ENCODE measurements at regions not wholly inside any gene's neighbourhood (a gene's known extent, or its start where the extent isn't known, plus 50 kb on each side); places are given as distances from the start of the nearest gene placed in this dataset.

DNA sequence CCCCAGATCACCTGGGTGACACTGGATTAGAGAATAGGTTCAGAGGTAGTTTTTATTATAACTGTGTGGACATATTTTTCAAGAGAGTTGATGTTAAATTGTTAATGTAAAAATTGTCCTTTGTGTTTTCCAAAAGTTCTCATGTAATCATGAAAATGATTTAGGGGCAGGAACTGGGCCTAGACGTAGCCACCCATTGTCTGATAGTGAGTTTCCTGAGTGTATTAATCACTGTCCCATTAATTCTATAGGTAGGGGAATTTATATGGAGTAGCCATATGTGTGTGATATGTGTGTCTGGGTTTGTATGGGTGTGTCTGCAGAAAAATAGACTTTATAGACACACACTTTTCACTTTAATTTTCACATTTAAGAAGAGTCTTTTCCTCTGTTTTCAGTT is 144.6 kb upstream of the RAI14 start:
- DNase-seq: no peak

DNA sequence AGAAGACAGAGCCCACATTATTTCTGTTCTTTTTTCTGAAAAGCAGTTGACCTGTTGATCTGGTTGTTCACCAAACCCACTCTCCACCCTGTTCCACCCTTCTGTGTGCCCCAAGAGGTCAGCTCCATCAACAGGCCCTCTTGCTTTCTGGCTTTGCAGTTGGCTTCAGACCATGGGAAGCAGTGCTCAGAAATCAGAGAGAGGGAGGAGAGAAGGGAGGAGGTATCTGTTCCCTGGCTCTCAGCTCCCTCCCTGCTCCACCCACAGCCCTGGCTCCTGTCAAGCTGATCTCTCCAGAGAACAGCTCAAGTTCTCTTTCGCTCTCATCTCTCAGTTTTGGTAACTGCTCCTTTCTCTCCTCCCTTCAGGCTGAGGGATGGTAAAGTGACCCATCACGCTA is 144.2 kb upstream of the RAI14 start:
- DNase-seq: no peak

DNA sequence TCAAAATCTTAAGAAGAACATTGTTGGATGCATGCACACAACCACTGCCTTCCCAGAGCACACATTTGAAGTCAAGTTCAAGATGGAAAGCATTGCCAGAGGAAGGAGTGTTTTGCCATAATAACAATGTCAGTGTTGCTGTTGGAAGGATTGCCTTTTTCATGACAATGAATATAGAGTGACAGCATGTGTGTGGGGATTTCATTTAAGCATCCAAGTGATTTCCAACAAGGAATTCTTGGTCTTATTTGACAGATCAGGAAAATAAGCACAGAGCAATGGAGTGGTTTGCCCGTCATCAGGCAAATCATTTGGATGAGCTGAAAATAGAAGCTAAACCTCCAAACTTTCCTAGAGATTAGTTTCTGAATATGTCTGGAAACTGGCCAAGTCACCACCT is 140.0 kb upstream of the RAI14 start:
- no peak for DNase-seq

DNA sequence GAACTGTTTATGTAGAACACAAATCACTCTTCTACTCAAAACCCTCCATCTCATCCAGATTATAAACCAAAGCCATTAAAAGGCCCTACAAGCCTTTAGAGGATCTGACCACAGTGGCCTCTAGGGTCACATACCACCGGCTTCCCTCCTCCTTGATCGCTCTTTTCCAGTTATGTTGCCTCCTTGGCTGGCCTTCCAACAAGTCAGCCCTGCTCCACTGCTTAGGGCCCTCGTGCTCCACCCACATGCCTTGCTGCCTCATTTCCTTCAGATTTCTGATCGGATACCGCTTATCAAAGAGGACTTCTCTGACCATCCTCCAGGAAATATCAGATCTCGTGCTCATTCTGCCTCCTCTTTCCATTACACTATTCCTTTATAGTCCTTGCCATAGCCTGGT is 139.4 kb upstream of the RAI14 start:
- DNase-seq: no peak

DNA sequence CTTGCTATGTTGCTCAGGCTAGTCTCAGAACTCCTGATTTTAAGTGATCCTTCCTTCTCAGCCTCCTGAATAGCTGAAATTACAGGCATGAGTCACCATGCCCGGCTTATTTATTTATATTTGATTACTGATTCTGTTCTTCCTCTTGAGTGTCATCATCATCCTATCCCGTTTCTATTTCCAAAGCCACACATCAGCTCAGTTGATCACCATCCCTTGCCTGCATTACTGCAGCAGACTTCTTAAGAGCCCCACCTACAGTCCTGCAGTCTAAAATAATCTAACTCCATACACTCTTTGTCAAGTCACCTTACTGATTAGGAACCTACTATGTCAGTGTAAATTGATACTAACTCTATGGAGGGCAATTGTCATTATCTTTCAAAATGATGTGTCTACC is 138.9 kb upstream of the RAI14 start:
- no peak for DNase-seq

DNA sequence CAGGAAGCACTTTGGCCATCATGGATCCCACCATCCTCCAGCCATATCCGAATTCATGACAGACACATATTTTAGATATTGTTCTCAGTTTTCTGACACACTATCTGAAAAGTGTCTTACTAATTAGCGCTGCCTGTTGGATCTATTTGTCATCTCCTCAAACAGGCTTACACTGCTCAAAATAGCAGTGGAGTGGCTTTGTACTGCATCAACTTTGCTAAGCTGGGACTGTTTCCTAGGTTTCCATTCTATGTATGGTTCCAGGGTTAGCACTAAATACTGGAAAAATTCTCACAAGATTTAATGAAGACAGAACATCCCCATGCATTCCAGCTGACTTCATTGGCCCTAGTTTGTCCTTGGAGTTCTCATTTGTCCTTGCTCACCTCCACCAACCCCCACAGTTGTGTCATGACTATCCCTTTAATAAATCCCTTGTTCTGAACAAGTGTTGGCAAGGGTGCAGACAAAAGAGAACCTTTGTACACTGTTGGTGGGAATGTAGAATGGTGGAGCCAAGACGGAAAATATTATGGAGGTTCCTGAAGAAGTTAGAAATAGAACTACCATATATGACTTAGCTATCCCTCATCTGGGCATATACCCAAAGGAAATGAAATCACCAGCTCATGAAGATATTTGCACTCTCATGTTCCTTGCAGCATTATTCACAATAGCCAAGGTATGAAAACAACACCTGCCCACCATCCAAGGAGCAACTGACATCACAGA is 136.5 kb upstream of the RAI14 start:
- no peak for DNase-seq

DNA sequence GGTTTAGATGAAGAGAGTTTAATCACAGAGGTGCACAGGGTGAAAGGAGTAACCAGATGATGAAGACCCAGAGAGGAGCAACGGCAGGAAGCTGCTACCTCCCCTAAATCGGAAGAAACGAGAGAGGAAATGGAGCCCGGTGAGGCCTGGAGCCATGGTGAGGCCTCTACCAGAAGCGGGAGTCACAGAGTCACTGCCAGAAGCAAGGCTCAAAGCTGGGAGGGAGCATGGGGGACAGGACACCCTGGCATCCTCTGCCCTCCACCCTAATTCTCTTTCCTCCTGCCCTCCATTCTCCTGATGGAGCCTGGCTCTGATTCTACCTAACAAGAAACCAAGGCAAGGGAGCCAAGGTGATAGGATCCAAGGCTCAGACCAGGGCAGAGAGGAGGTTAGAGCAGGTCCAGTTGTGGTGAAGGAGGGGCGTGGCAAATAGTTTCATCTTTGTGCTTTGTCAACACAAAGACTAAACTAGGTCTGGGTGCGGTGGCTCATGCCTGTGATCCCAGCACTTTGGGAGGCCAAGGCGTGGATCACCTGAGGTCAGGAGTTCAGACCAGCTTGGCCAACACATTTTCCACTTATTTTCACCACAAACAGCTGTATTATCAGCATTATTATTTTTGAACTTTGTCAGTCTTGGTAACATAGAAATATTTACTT is 134.4 kb upstream of the RAI14 start:
- DNase-seq: no peak

DNA sequence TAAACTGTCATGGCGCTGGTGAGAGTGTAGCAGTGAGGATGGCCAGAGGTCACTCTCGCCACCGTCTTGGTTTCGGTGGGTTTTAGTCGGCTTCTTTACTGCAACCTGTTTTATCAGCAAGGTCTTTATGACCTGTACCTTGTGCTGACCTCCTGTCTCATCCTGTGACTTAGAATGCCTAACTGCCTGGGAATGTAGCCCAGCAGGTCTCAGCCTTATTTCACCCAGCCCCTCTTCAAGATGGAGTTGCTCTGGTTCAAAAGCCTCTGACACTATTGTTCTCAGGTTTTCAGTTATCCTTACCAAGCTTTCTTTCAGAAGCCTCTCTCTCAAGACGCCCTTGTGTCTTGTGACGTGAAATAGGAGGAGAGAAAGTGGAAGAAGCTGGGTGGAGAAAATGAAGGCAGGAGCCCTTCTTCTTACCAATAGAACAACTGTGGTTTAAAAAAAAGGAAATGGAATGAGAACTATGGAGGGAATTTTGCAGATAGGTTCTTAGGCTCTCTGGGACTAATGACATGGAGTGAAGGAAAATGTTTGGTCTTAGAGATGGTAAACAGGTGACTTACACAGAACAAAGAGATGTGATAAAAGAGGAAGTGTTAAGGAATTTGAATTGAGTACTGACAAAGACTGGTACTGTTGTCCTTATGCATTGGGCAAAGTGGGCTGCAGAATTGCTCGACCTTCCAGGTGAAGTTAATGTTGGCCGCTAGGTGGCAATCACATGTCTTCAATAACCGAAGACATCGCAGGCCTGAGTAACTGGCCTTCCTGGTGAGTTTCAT is 133.3 kb upstream of the RAI14 start:
- DNase-seq: peak; percentile 37

DNA sequence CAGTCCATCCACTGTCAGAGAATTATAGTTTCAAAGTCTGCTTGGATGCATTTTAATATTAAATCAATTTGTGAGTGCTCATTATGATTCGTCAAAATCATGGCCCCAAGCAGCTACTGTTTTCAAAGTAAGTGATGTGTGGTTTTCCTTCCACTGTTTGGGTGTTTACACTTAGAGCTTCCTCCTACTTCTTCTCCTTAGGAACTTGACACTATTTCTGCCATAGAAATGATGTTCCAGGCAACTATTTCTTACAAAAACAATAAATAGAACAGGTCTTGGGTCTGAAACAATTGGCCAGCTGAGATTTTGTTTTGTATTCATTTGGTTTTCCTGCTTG is 132.8 kb upstream of the RAI14 start:
- DNase-seq: no peak

DNA sequence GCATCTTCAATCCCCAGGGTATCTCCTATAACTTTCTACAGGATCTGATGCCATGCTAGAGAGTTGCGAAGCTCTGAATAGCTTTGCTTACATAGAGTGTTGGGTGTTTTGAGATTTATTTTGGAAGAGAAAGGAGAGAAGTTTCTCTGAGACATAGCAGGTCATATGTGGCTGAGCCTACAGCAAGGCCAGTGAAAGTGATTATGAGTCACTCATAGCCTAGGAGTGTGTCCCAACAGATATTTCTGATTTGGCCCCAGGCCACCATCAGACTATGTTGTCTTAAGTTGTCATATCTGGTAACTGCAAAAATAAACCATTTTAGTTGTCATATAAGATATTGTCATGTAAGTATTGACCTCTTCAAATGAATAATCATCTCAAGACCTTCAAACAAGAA is 132.0 kb upstream of the RAI14 start:
- DNase-seq: no peak

DNA sequence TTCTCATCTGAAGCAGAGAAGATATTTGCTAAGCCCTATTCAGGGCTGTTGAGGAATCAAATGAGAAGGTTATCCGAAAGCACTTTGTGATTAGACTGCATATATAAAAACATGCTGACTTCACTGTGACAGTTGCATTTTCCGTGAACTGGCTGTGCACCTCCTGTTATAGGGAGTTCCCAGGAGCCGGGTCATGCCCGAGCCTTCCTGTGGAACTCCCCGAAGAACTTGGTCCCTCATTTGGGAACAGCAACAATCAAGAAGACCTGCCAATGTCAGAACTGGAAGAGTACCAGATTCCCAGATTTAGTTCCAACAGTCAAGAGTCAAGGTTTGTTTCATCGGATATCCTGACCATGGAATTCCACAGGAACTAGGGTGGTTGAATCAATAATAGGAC is 130.4 kb upstream of the RAI14 start:
- no peak for DNase-seq

DNA sequence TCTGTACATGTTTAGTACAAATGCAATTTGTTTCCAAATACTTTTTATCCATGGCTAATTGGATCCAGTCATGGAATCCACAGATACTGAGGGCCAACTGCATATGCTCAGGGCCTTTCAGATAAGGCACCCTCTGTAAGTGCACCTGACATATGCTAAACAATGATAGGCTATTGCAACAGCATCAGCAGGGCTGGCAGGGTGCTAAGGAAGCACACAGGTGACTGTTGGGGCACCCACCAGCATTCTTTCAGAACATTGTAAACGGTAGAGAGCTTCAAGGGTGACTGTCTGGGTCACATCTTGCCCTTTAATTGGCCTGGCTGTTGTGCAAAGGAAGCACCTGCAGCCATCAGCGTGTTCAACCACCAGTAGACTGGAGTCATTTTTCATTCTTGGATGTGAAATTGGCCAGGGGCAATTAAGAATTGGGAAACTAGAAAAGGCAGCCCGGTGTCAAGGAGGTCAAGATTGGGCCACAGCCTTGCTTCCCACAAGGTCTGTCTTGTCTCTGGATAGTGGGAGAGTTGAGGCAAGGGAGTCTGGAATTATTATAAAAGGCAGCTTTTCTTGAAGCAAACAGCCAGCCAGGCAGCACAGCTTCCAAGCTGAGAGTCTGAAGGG is 129.3 kb upstream of the RAI14 start:
- DNase-seq: no peak

DNA sequence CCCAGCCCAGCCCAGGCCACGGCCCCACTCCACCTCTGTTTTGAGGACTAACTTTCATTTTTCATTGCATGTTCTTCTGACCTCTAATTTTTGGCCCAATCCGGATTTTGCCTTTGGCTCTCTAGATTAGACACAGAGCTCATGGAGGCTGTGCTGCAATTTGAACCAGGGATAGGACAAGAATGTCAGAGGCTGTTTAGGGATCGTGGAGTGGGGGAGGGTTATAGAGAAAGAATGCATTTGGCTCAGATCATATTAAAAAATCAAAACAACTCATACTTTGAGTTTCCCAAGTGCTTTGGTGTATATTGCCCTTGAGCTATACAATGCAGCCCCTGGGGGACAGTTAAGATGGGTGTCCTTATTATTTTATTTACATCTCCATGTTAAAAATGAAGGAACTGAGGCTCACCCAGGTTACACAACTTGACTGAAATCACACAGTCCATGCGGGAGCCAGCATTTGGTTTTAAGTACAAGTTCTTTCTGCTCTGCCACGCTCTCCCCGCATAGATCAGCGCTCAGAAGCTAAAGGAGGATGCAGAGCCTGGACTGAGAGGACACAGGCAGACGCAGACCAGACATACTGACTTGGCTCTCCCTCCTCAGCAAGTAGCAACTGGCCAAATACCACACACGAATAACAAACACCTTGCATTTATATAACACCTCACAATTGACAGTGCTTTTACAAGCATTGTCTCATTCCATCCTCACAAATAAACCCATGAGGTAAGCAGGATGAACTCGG is 126.4 kb upstream of the RAI14 start:
- DNase-seq: no peak

DNA sequence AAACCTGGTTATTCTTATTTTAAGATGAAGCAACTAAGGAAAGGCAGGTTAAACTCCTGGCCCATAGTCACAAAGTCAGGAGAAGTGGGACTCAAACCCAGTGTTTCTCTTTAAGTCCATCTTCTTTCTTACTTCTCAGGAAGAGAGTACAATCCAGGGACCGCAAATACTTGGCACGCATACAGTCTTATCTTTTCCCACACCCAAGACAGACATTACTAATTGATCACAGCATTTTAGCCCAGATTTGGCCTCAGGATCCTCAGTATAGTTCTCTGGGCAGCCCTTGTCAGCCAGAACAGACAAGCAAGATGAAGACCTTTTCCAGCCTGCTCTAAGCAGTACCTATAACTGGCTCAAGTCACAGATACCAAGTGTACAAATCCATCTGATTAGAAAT is 125.5 kb upstream of the RAI14 start:
- DNase-seq: no peak

DNA sequence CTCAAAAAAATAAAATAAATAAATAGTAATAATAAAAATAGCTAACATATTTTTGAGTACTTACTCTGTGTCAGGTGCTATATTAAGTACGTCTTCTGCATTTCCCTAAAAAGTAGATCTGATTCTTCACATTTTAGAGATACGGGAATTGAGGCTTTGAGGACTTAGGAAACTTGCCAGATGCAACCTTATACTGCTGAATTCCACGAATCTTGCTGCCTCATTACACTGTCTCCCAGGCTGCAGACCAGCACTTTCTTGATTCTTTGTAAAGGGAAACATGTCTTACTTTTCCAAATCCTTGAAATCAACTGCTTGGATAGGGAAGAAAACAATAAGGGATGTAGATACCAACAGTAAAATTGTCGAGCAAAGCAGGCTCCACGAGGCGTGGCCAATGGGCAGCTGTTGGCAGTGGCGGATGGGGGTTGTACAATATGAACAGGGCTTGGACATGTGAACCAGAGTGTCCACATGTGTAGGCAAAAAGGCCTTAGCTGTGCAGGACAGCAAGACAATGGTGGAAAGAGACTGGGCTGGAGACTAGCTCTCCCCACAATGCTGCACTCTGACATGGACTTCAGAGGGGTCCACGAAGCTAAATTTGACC is 124.3 kb upstream of the RAI14 start:
- DNase-seq: no peak

DNA sequence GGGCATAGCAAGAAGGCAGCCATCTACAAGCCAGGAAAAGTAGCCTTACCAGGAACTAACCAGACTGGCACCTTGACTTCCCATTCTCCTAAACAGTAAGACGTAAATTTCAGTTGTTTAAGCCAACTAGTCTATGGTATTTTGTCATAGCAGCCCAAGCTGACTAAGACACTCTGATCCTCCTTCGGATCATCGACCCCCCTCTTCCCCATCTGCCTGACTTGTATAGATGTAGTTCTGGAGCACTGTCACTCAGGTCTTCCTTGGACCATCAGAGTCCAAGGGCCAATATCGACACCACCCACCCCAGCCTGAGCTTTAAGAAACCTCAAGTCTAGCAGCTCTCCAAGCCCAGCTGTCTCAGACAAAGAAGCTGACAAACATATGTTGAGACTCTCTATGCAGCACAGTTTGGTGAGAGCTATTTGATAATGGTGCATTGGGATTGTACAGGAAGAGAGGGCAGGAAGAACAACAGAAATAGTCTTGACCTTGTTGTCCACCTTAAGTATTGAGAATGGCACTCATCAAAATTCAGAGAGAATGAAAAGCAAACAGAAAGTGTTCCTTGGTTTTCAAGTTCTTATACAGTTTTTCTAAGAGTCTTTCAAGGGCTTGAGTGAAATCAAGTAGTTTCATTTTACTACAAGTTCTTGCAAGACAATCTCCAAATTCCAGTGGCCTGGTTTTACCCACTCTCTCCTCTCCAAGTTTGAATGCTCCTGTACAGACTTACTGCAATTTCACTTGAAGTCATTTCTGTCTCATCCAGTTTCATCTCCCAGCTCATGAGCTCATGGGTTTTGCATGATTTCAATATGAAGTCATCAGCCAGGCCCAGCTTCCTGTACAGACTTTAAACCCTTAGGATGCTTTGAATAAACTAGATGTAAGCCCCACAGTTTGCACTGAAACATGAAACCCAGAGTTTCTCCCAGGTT is 122.3 kb upstream of the RAI14 start:
- no peak for DNase-seq

DNA sequence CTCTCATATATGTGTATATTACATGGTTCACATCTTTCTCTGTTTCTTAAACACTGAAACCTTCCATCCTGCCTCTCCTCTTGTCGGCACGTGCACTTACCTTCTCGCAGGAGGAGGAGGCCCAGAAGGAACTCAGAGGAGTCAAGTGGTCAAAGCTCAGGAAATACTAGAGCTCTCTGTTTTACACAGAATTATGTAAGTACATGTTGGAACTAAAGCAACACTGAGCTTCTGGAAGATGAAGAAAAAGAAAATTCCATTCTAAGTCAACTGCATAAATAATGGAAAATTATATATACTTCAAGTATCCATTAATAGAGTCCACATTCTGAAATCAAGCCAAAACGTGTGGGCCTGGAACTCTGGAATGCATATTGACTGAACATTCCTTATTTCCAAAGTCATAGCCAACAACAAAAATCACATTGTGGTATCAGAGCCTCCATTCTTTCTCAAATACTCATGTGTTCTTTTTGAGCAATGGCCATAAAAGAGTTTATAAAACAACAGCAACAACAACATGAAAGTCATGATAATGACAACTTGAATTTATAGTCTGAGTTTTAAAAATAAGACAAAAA is 121.5 kb upstream of the RAI14 start:
- DNase-seq: no peak

DNA sequence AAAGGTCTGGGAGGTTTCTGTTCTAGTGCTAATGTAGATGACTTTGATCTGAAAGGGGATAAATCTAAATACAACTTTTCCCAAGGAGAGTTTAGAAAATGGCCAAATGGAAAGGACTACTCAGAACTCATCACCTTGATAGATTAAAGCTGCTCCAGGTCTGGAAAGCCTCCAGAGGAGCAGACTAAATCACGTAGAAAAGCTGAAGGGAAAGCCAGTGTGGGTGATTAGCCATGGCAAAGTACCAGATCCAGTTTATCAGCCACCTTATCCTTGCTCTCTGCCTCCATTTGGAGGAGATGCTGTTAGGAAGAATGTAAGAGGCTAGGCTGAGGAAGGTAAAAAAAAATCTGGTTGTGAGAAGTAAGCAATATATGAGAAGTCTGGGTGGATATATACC is 120.7 kb upstream of the RAI14 start:
- no peak for DNase-seq

DNA sequence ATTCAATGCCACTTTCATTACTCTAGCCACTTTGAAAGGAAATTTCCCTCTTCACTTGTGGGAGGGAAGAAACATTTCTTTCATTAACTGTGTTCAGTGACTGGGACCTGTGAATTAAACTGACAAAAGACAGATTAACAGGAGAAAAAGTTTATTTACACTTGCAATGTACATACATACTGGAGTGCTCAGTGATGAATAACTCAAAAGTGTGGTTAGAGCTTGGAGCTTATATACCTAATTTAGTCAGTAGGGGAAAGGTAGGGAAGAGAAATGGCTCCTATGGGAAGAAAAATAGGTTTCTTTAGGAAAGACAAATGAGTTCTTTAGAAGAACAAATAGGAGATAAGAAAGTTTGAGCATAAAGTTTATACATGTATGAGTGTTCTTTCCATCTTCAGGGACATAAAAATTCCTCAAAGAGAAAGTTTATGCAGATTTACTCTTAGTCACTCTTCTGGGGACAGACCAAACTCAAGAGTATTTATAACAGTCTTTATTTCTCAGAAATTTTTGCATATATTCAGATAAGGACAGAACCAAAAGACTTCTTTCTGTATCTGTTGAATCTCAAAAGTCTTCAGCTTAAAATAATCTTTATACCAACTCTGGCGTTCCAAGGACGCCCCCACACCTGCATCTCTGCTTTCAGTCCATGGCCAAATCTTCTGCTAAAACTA is 120.0 kb upstream of the RAI14 start:
- DNase-seq: no peak

DNA sequence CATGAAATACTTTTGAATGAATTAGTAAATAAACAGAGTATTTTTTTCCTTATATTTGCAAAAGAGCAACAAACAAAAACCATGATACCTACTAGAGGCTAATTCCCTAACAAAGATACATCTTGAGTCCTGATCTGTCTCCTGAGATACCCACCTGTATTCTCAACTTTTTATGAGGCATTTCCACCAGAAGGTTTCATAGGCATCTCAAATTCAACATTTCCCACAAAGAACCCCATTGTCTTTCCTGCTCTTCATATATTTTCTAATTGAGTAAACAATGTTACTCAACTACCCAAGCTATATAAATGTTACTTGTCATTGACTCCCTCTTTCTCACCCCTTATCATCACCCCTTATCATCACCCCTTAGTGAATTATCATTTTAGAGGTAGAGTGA is 119.4 kb upstream of the RAI14 start:
- no peak for DNase-seq
